ENCODE measurements at regions not wholly inside any gene's neighbourhood (a gene's known extent, or its start where the extent isn't known, plus 50 kb on each side); places are given as distances from the start of the nearest gene placed in this dataset.

DNA sequence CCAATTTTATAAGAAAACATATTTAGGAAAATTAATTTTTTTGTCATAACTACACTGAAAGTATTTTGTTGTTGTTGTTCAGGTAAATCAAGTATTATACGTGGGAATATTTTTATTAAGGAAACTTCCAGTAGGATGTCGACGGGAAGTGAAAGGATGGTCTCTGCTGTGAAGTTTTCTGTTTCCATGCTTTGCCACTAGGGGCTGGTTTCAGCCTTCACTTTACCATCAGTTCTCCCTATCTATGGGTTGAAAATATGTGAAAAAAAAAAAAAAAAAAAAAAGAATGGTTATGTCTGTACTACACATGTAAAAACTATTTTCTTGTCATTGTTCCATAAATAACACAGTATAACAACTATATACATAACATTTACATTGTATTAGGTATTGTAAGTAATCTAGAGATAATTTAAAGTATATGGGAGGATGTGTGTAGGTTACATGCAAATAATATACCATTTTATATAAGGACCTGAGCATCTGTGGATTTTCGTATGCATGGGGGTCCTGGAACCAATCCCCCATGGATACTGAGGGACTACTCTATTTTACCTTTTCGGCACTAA, 136.7 kb downstream of the SMAD6 start:
- Histone ChIP-seq H3K27me3 (ENCODE audit: insufficient read depth, low read length) (peaks cover 4% of the 10 kb centered on the region), H3K4me3 (ENCODE audit: low read depth, low read length, poor library complexity, severe bottlenecking) (no peak overlapping the region), H2AFZ (ENCODE audit: low read length) (no peak overlapping the region), H3K79me2 (ENCODE audit: insufficient read depth, low read length) (no peaks in the 10 kb centered on the region), H3K9me3 (ENCODE audit: low read length) (no peaks in the 10 kb centered on the region), H3K9ac (ENCODE audit: low read length) (no peak overlapping the region), H3K27ac (ENCODE audit: low read depth, low read length, poor library complexity, severe bottlenecking) (no peak overlapping the region), H3F3A (ENCODE audit: insufficient read depth, low read length) (no peaks in the 10 kb centered on the region), H3K36me3 (ENCODE audit: insufficient read depth, low read length) (no peaks in the 10 kb centered on the region), H3K4me1 (ENCODE audit: insufficient read depth, low read length, severe bottlenecking) (peaks cover 16% of the 10 kb centered on the region), H4K20me1 (ENCODE audit: insufficient read depth, low read length) (no peaks in the 10 kb centered on the region), H3K4me2 (ENCODE audit: low read length) (no peak overlapping the region), H3K9me2 (ENCODE audit: low read depth, low read length) (no peaks in the 10 kb centered on the region)
- TF ChIP-seq, protein P1, sequence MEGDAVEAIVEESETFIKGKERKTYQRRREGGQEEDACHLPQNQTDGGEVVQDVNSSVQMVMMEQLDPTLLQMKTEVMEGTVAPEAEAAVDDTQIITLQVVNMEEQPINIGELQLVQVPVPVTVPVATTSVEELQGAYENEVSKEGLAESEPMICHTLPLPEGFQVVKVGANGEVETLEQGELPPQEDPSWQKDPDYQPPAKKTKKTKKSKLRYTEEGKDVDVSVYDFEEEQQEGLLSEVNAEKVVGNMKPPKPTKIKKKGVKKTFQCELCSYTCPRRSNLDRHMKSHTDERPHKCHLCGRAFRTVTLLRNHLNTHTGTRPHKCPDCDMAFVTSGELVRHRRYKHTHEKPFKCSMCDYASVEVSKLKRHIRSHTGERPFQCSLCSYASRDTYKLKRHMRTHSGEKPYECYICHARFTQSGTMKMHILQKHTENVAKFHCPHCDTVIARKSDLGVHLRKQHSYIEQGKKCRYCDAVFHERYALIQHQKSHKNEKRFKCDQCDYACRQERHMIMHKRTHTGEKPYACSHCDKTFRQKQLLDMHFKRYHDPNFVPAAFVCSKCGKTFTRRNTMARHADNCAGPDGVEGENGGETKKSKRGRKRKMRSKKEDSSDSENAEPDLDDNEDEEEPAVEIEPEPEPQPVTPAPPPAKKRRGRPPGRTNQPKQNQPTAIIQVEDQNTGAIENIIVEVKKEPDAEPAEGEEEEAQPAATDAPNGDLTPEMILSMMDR (IDR thresholded peaks at IDR 0.05; ENCODE audit: low read length) = peak; percentile 57
- no peak for TF ChIP-seq EZH2 (IDR thresholded peaks at IDR 0.05; ENCODE audit: borderline replicate concordance, low read length)

DNA sequence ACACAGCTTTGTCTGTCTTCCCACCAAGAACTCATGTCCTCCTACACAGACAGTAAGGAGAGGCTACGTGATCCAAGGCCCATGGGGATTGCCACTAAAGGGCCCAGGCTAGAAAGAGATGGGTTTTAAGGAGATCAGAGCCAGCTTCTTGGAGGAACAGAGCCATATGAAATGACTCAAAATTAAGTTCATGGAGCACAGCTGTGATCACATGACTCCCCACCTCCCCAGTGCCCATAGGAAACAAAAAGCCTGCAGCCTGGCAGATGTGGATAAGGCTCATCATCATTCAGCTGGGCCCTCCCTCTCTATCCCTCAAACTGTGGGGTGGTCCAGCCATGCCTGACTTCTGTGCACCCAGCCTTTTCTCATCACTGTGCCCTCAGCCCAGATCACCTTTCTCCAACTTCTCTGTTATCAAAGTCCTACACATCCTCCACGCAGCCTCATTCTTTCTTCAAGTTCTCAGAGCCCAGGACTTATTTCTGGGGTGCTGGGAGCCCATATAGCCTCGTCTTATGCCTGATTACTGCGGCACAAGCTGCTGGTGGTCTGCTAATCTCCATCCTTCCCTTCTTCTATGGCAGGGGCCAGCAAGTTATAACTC, 137.6 kb downstream of the SMAD6 start:
- no peaks in the 10 kb centered on the region for H3K36me3 ChIP-seq (ENCODE audit: insufficient read depth, low read length)
- peaks cover 4% of the 10 kb centered on the region for H3K27me3 ChIP-seq (ENCODE audit: insufficient read depth, low read length)
- H3K9ac ChIP-seq (ENCODE audit: low read length) = no peak overlapping the region
- H3K9me3 ChIP-seq (ENCODE audit: low read length) = no peaks in the 10 kb centered on the region
- no peaks in the 10 kb centered on the region for H3K9me2 ChIP-seq (ENCODE audit: low read depth, low read length)
- no peak overlapping the region for H3K4me3 ChIP-seq (ENCODE audit: low read depth, low read length, poor library complexity, severe bottlenecking)
- no peaks in the 10 kb centered on the region for H3F3A ChIP-seq (ENCODE audit: insufficient read depth, low read length)
- H3K4me1 ChIP-seq (ENCODE audit: insufficient read depth, low read length, severe bottlenecking) = peaks cover 9% of the 10 kb centered on the region
- no peak overlapping the region for H3K27ac ChIP-seq (ENCODE audit: low read depth, low read length, poor library complexity, severe bottlenecking)
- H2AFZ ChIP-seq (ENCODE audit: low read length) = no peak overlapping the region
- no peak overlapping the region for H3K4me2 ChIP-seq (ENCODE audit: low read length)
- no peaks in the 10 kb centered on the region for H4K20me1 ChIP-seq (ENCODE audit: insufficient read depth, low read length)
- H3K79me2 ChIP-seq (ENCODE audit: insufficient read depth, low read length) = no peaks in the 10 kb centered on the region
- no peak for TF ChIP-seq EZH2 (IDR thresholded peaks at IDR 0.05; ENCODE audit: borderline replicate concordance, low read length)
- TF ChIP-seq, protein P1 (IDR thresholded peaks at IDR 0.05; ENCODE audit: low read length) = no peak

- H3K36me3 ChIP-seq (ENCODE audit: insufficient read depth, low read length) = no peaks in the 10 kb centered on the region
- no peaks in the 10 kb centered on the region for H3K9me3 ChIP-seq (ENCODE audit: low read length)
- no peak overlapping the region for H3K9ac ChIP-seq (ENCODE audit: low read length)
- no peaks in the 10 kb centered on the region for H3K79me2 ChIP-seq (ENCODE audit: insufficient read depth, low read length)
- H4K20me1 ChIP-seq (ENCODE audit: insufficient read depth, low read length) = no peaks in the 10 kb centered on the region
- no peaks in the 10 kb centered on the region for H3K9me2 ChIP-seq (ENCODE audit: low read depth, low read length)
- H3K4me2 ChIP-seq (ENCODE audit: low read length) = no peak overlapping the region
- H3K27me3 ChIP-seq (ENCODE audit: insufficient read depth, low read length) = peaks cover 4% of the 10 kb centered on the region
- no peak overlapping the region for H3K4me3 ChIP-seq (ENCODE audit: low read depth, low read length, poor library complexity, severe bottlenecking)
- peaks cover 7% of the 10 kb centered on the region for H3K4me1 ChIP-seq (ENCODE audit: insufficient read depth, low read length, severe bottlenecking)
- no peak overlapping the region for H2AFZ ChIP-seq (ENCODE audit: low read length)
- no peaks in the 10 kb centered on the region for H3F3A ChIP-seq (ENCODE audit: insufficient read depth, low read length)
- TF ChIP-seq, protein P1 (IDR thresholded peaks at IDR 0.05; ENCODE audit: low read length) = no peak
- no peak for TF ChIP-seq EZH2 (IDR thresholded peaks at IDR 0.05; ENCODE audit: borderline replicate concordance, low read length)
- H3K27ac ChIP-seq (ENCODE audit: low read depth, low read length, poor library complexity, severe bottlenecking) = no peak overlapping the region
These were observed 138.8 kb downstream of the SMAD6 start for GRCh38 chr15:66840615-66841390.
